ENCODE measurements at regions not wholly inside any gene's neighbourhood (a gene's known extent, or its start where the extent isn't known, plus 50 kb on each side); places are given as distances from the start of the nearest gene placed in this dataset.
"Not testable (repeated sequence)": the region's sequence is repeated elsewhere in the genome, so short reads cannot be mapped to it uniquely, and the experiment has no call there.

- no peaks in the 10 kb centered on the region for H3K27me3 Mint-ChIP-seq
- no peak overlapping the region for H3K27ac Mint-ChIP-seq
- no peak for DNase-seq (ENCODE audit: low spot score, unreplicated experiment)
- H3K4me3 Mint-ChIP-seq (ENCODE audit: low read depth): no peak overlapping the region
- H3K4me1 Mint-ChIP-seq (ENCODE audit: low read depth): peaks cover 38% of the 10 kb centered on the region
- TF ChIP-seq CTCF (IDR thresholded peaks at IDR 0.05; ENCODE audit: unreplicated experiment): no peak
- peaks cover 5% of the 10 kb centered on the region for H3K9me3 Mint-ChIP-seq (ENCODE audit: low read depth)
- no peaks in the 10 kb centered on the region for H3K36me3 Mint-ChIP-seq (ENCODE audit: insufficient read depth)
These were observed 108.4 kb downstream of the KLF5 start for GRCh38 chr13:73167028-73167820.

GRCh38 chr13:73166204-73166603, 107.4 kb downstream of the KLF5 start:
- Mint-ChIP-seq H3K4me3 (ENCODE audit: low read depth) (no peak overlapping the region), H3K4me1 (ENCODE audit: low read depth) (peaks cover 29% of the 10 kb centered on the region), H3K9me3 (ENCODE audit: low read depth) (peaks cover 5% of the 10 kb centered on the region), H3K36me3 (ENCODE audit: insufficient read depth) (no peaks in the 10 kb centered on the region), H3K27me3 (no peaks in the 10 kb centered on the region), H3K27ac (no peak overlapping the region)
- DNase-seq (ENCODE audit: low spot score, unreplicated experiment): no peak
- no peak for TF ChIP-seq CTCF (IDR thresholded peaks at IDR 0.05; ENCODE audit: unreplicated experiment)

- no peak for DNase-seq (ENCODE audit: low spot score, unreplicated experiment)
- peaks cover 2% of the 10 kb centered on the region for H3K36me3 Mint-ChIP-seq (ENCODE audit: insufficient read depth)
- no peak for TF ChIP-seq CTCF (IDR thresholded peaks at IDR 0.05; ENCODE audit: unreplicated experiment)
These were observed 104.4 kb downstream of the KLF5 start for GRCh38 chr13:73162912-73163911.

GRCh38 chr13:73160371-73161031, 101.7 kb downstream of the KLF5 start:
- not testable (repeated sequence) for H3K27me3 Mint-ChIP-seq; H3K36me3 Mint-ChIP-seq (ENCODE audit: insufficient read depth); H3K27ac Mint-ChIP-seq; H3K4me1 Mint-ChIP-seq (ENCODE audit: low read depth); DNase-seq (ENCODE audit: low spot score, unreplicated experiment); H3K4me3 Mint-ChIP-seq (ENCODE audit: low read depth)
- H3K9me3 Mint-ChIP-seq (ENCODE audit: low read depth): peaks cover 14% of the 10 kb centered on the region

More at GRCh38 chr13:73162912-73163911, 104.4 kb downstream of the KLF5 start:
- Mint-ChIP-seq H3K4me1 (ENCODE audit: low read depth) (peaks cover 7% of the 10 kb centered on the region), H3K4me3 (ENCODE audit: low read depth) (no peak overlapping the region), H3K9me3 (ENCODE audit: low read depth) (peaks cover 19% of the 10 kb centered on the region), H3K27me3 (no peaks in the 10 kb centered on the region), H3K27ac (no peak overlapping the region)

- H3K4me3 Mint-ChIP-seq (ENCODE audit: low read depth): no peak overlapping the region
- no peak overlapping the region for H3K27ac Mint-ChIP-seq
- TF ChIP-seq CTCF (IDR thresholded peaks at IDR 0.05; ENCODE audit: unreplicated experiment): no peak
- H3K36me3 Mint-ChIP-seq (ENCODE audit: insufficient read depth): peaks cover 2% of the 10 kb centered on the region
- no peaks in the 10 kb centered on the region for H3K4me1 Mint-ChIP-seq (ENCODE audit: low read depth)
- no peak for DNase-seq (ENCODE audit: low spot score, unreplicated experiment)
- peaks cover 14% of the 10 kb centered on the region for H3K9me3 Mint-ChIP-seq (ENCODE audit: low read depth)
- no peaks in the 10 kb centered on the region for H3K27me3 Mint-ChIP-seq
These were observed 100.0 kb downstream of the KLF5 start for GRCh38 chr13:73158851-73159250.

Data from progenitor cell of endocrine pancreas (in vitro differentiated cells).